ENCODE measurements at regions not wholly inside any gene's neighbourhood (a gene's known extent, or its start where the extent isn't known, plus 50 kb on each side); places are given as distances from the start of the nearest gene placed in this dataset.

- Histone ChIP-seq H3K56ac (replicated peaks; ENCODE audit: insufficient read length, low read depth, low read length) (no peak overlapping the region), H3K14ac (ENCODE audit: insufficient read length) (no peak overlapping the region), H2BK20ac (ENCODE audit: low read length) (peak overlapping the region; percentile 49; the same call in 1 of the 2 replicates), H3K79me2 (ENCODE audit: control insufficient read depth in 1 of 2, insufficient read depth in 2 of 2, low read length in 2 of 2) (no peaks in the 10 kb centered on the region), H3K4me1 (replicated peaks in 1 of 4; ENCODE audit: control insufficient read depth in 3 of 4, insufficient read depth in 4 of 4, low read length in 3 of 4) (peaks cover 0 to 5% (median 1%) of the 10 kb centered on the region in 4 experiments; a peak in 2 of 7 replicates), H3K36me3 (ENCODE audit: control insufficient read depth in 2 of 4, insufficient read depth in 4 of 4, low read length in 3 of 4) (no peaks in the 10 kb centered on the region), H3K4me2 (ENCODE audit: insufficient read depth in 1 of 2, low read depth in 2 of 2, low read length in 2 of 2) (peak overlapping the region in 1 of 2 experiments; percentile 14; a peak in 2 of 4 replicates), H4K8ac (ENCODE audit: extremely low read depth, insufficient read depth, low read length) (no peak overlapping the region), H3K18ac (ENCODE audit: extremely low read depth, low read length) (no peak overlapping the region), H3K23me2 (ENCODE audit: low read depth, low read length) (no peaks in the 10 kb centered on the region; the same call in 1 of the 2 replicates), H2AFZ (ENCODE audit: low read length) (peak overlapping the region; percentile 41; the same call in 1 of the 2 replicates), H3K27ac (ENCODE audit: low read depth, low read length) (no peak overlapping the region), H2BK12ac (ENCODE audit: low read depth, low read length) (0 out of 2 replicates have a peak overlapping the region, but pooled peaks have one; percentile 12), H2BK5ac (ENCODE audit: low read depth, low read length) (no peak overlapping the region), H3K9ac (replicated peaks in 1 of 4; ENCODE audit: extremely low read depth in 1 of 4, low read depth in 3 of 4, low read length in 3 of 4) (no peak overlapping the region), H3K27me3 (replicated peaks in 1 of 4; ENCODE audit: control insufficient read depth in 3 of 4, extremely low read depth in 1 of 4, insufficient read depth in 3 of 4, low read length in 3 of 4) (no peaks in the 10 kb centered on the region), H3K79me1 (ENCODE audit: low read depth, low read length) (no peaks in the 10 kb centered on the region), H4K20me1 (replicated peaks in 1 of 2; ENCODE audit: control insufficient read depth in 1 of 2, insufficient read depth in 2 of 2, low read length in 2 of 2) (no peaks in the 10 kb centered on the region), H3K4me3 (ENCODE audit: extremely low read depth in 1 of 4, insufficient read depth in 2 of 4, low read depth in 3 of 4, low read length in 4 of 4) (no peak overlapping the region), H4K91ac (replicated peaks; ENCODE audit: insufficient read length, low read length) (no peak overlapping the region), H2BK15ac (ENCODE audit: low read length) (no peak overlapping the region), H4K5ac (ENCODE audit: insufficient read length, low read depth, low read length) (no peak overlapping the region), H2BK120ac (replicated peaks; ENCODE audit: low read depth, low read length) (no peak overlapping the region), H2AK5ac (ENCODE audit: low read depth, low read length) (no peak overlapping the region), H3K4ac (replicated peaks; ENCODE audit: insufficient read length, low read depth, low read length) (no peak overlapping the region), H3K23ac (ENCODE audit: insufficient read length) (no peak overlapping the region), H3K9me3 (ENCODE audit: insufficient read depth in 2 of 2, low read depth in 1 of 2, low read length in 1 of 2) (no peaks in the 10 kb centered on the region)
- DNase-seq (ENCODE audit: low read depth in 1 of 2, low spot score in 2 of 2) (no peak), FAIRE-seq (no peak)
- TF ChIP-seq SP1 (IDR thresholded peaks at IDR 0.05; ENCODE audit: low read depth, low read length) (no peak), CHD1 (IDR thresholded peaks at IDR 0.05; ENCODE audit: low read depth, low read length) (no peak), RAD21 (IDR thresholded peaks at IDR 0.05 in 1 of 2, conservative IDR thresholded peaks at IDR 0.05 in 1 of 2; ENCODE audit: low read depth in 2 of 2, low read length in 2 of 2) (0 out of 4 replicates have a peak, but pooled peaks of 1 of the 2 experiments have one; percentile 9), SAP30 (IDR thresholded peaks at IDR 0.05; ENCODE audit: insufficient read depth, insufficient replicate concordance, low read length) (no peak)
- ChIA-PET POLR2A (ENCODE audit: partially characterized antibody) (no interaction called here), CTCF (ENCODE audit: partially characterized antibody) (interaction anchor here (0.6 to 1.1 kb wide), 2 partner anchors 109 to 787 kb away, joined by 3 read pairs; no protein-coding TSS in a partner anchor)
- 42% methylated on average over 1 of the region's 1 CpG; no CpG with 5 or more reads in 1 of the 2 experiments for WGBS, 2 experiments (ENCODE audit: extremely low coverage in 1 of 2, insufficient coverage in 1 of 2, insufficient read length in 1 of 2, insufficient replicate concordance in 2 of 2, low coverage in 1 of 2, low lambda C conversion rate in 2 of 2, missing lambda C conversion rate in 1 of 2)
Observed at GRCh38 chr9:106668534-106668933, 194.4 kb upstream of the ZNF462 start.

Measured in H1 (cell line).